WTC11 (cell line): ENCODE measurements at regions not wholly inside any gene's neighbourhood (a gene's known extent, or its start where the extent isn't known, plus 50 kb on each side); places are given as distances from the start of the nearest gene placed in this dataset.

Source experiments
- ATAC-seq: fragments of 200-7000 bp; cut with Tn5 transposase; 2 replicates; pipeline ENCODE4 v1.10.0; 2021; ENCODE audit warnings: mild to moderate bottlenecking, moderate library complexity
- CTCF ChIA-PET: fragments of 300-600 bp; sonication (Branson Sonifier 250); formaldehyde crosslinking; loops from one replicate; lab custom pipeline; 2021; ENCODE audit warnings: antibody characterized with exemption; lab: Charles Lee
- POLR2A ChIA-PET: fragments of 350-600 bp; sonication (Branson Sonifier 250); formaldehyde crosslinking; loops from one replicate; lab custom pipeline; 2021; ENCODE audit warnings: antibody characterized with exemption; lab: Charles Lee
- DNase-seq: peaks from one replicate; pipeline ENCODE4 v3.0.0; 2021; ENCODE audit warnings: low spot score
- H3K27ac Mint-ChIP-seq: 2 replicates; pipeline ENCODE4 v1.8.0; 2021; ENCODE audit warnings: mixed read lengths
- H3K27me3 Mint-ChIP-seq: 2 replicates; pipeline ENCODE4 v1.8.0; 2021; ENCODE audit warnings: low read depth, mild to moderate bottlenecking, moderate library complexity, mixed read lengths
- H3K36me3 Mint-ChIP-seq: 2 replicates; pipeline ENCODE4 v1.8.0; 2021; ENCODE audit warnings: mixed read lengths
- H3K4me1 Mint-ChIP-seq: 2 replicates; pipeline ENCODE4 v1.8.0; 2022; ENCODE audit warnings: mixed read lengths
- H3K4me3 Mint-ChIP-seq: 2 replicates; pipeline ENCODE4 v1.8.0; 2021; ENCODE audit warnings: mild to moderate bottlenecking, moderate library complexity, mixed read lengths
- H3K9me3 Mint-ChIP-seq: 2 replicates; pipeline ENCODE4 v1.8.0; 2021; ENCODE audit warnings: mixed read lengths
- CTCF ChIP-seq: fragments of 200-600 bp; IDR thresholded peaks from 2 replicates; pipeline ENCODE4 v1.8.0; 2022; ENCODE audit warnings: antibody characterized with exemption
- ESRRA ChIP-seq: sonication (generic); formaldehyde crosslinking; IDR thresholded peaks from 2 replicates; pipeline ENCODE4 v1.8.1; 2022; ENCODE audit warnings: mild to moderate bottlenecking, missing genetic modification reagents, borderline replicate concordance
- FOXP1 ChIP-seq: sonication (generic); formaldehyde crosslinking; IDR thresholded peaks from 2 replicates; pipeline ENCODE4 v1.8.0; 2022; ENCODE audit warnings: missing genetic modification reagents, mild to moderate bottlenecking, moderate library complexity, borderline replicate concordance
- GRHL2 ChIP-seq: fragments of 250-450 bp; sonication (Bioruptor Pico); IDR thresholded peaks from 2 replicates; pipeline ENCODE4 v1.8.0; 2022; ENCODE audit warnings: mild to moderate bottlenecking, moderate library complexity; ENCODE audit not compliant: insufficient replicate concordance, severe bottlenecking
- JUN ChIP-seq: sonication (generic); formaldehyde crosslinking; IDR thresholded peaks from 2 replicates; pipeline ENCODE4 v1.8.0; 2023; ENCODE audit warnings: mild to moderate bottlenecking, missing genetic modification reagents
- KAT7 ChIP-seq: sonication (generic); formaldehyde crosslinking; IDR thresholded peaks from 2 replicates; pipeline ENCODE4 v1.8.1; 2023; ENCODE audit warnings: missing genetic modification reagents, mild to moderate bottlenecking, borderline replicate concordance
- MAX ChIP-seq: sonication (generic); formaldehyde crosslinking; IDR thresholded peaks from 2 replicates; pipeline ENCODE4 v1.8.0; 2022; ENCODE audit warnings: mild to moderate bottlenecking, missing genetic modification reagents
- NFYB ChIP-seq: sonication (generic); formaldehyde crosslinking; conservative IDR thresholded peaks from 2 replicates; pipeline ENCODE4 v1.8.0; 2022; ENCODE audit warnings: low read depth, missing genetic modification reagents
- NR2C2 ChIP-seq: sonication (generic); formaldehyde crosslinking; IDR thresholded peaks from 2 replicates; pipeline ENCODE4 v1.8.0; 2022; ENCODE audit warnings: mild to moderate bottlenecking, missing genetic modification reagents
- PRDM15 ChIP-seq: sonication (generic); formaldehyde crosslinking; IDR thresholded peaks from 2 replicates; pipeline ENCODE4 v1.8.0; 2022; ENCODE audit warnings: missing genetic modification reagents
- PRRX2 ChIP-seq: fragments of 250-450 bp; sonication (Bioruptor Pico); IDR thresholded peaks from 2 replicates; pipeline ENCODE4 v1.8.0; 2021; ENCODE audit warnings: mild to moderate bottlenecking
- RELA ChIP-seq: sonication (generic); formaldehyde crosslinking; IDR thresholded peaks from 2 replicates; pipeline ENCODE4 v1.8.1; 2022; ENCODE audit warnings: missing genetic modification reagents, mild to moderate bottlenecking, borderline replicate concordance
- SMAD4 ChIP-seq: sonication (generic); formaldehyde crosslinking; IDR thresholded peaks from 2 replicates; pipeline ENCODE4 v1.8.0; 2022; ENCODE audit warnings: mild to moderate bottlenecking, missing genetic modification reagents
- USF1 ChIP-seq: sonication (generic); formaldehyde crosslinking; IDR thresholded peaks from 2 replicates; pipeline ENCODE4 v1.8.0; 2022; ENCODE audit warnings: mild to moderate bottlenecking, missing genetic modification reagents
- ZNF121 ChIP-seq: sonication (generic); formaldehyde crosslinking; IDR thresholded peaks from 2 replicates; pipeline ENCODE4 v1.8.0; 2023; ENCODE audit warnings: missing genetic modification reagents
- ZNF281 ChIP-seq: sonication (generic); formaldehyde crosslinking; IDR thresholded peaks from 2 replicates; pipeline ENCODE4 v1.8.0; 2023; ENCODE audit warnings: mild to moderate bottlenecking, missing genetic modification reagents
- ZNF512 ChIP-seq: sonication (generic); formaldehyde crosslinking; IDR thresholded peaks from 2 replicates; pipeline ENCODE4 v1.8.1; 2022; ENCODE audit warnings: missing genetic modification reagents, borderline replicate concordance
- TF ChIP-seq, protein P1 (sequence below): fragments of 250-450 bp; sonication (Bioruptor Pico); IDR thresholded peaks from 2 replicates; pipeline ENCODE4 v2.1.2; 2022; ENCODE audit warnings: mild to moderate bottlenecking, moderate library complexity
- TF ChIP-seq, protein P2 (sequence below): sonication (generic); formaldehyde crosslinking; conservative IDR thresholded peaks from 2 replicates; pipeline ENCODE4 v1.8.1; 2022; ENCODE audit warnings: mild to moderate bottlenecking, missing genetic modification reagents
- TF ChIP-seq, protein P3 (sequence below): sonication (generic); formaldehyde crosslinking; IDR thresholded peaks from 2 replicates; pipeline ENCODE4 v1.8.1; 2023; ENCODE audit warnings: mild to moderate bottlenecking, missing genetic modification reagents

GRCh38 chr5:15064396-15064795, 192.8 kb upstream of the ANKH start:
- no peak overlapping the region for H3K27ac Mint-ChIP-seq

More at GRCh38 chr5:15064396-15064795, 192.8 kb upstream of the ANKH start:
- Mint-ChIP-seq H3K36me3 (no peaks in the 10 kb centered on the region), H3K27me3 (peaks cover 4% of the 10 kb centered on the region; the same call in 1 of the 2 replicates), H3K4me3 (no peak overlapping the region), H3K4me1 (no peaks in the 10 kb centered on the region), H3K9me3 (peaks cover 27% of the 10 kb centered on the region)
- DNase-seq (no peak), ATAC-seq (no peak)
- TF ChIP-seq ZNF281 (CRISPR knock-in tag) (no peak), CTCF (no peak), PRRX2 (CRISPR knock-in tag) (no peak), NFYB (CRISPR knock-in tag) (no peak), ESRRA (no peak), KAT7 (CRISPR knock-in tag) (no peak), NR2C2 (CRISPR knock-in tag) (no peak), FOXP1 (CRISPR knock-in tag) (no peak), USF1 (CRISPR knock-in tag) (no peak), RELA (CRISPR knock-in tag) (no peak), ZNF121 (no peak), GRHL2 (CRISPR knock-in tag) (no peak), PRDM15 (CRISPR knock-in tag) (no peak), JUN (CRISPR knock-in tag) (no peak), ZNF512 (no peak), MAX (CRISPR knock-in tag) (no peak), SMAD4 (no peak)
- TF ChIP-seq, protein P1, sequence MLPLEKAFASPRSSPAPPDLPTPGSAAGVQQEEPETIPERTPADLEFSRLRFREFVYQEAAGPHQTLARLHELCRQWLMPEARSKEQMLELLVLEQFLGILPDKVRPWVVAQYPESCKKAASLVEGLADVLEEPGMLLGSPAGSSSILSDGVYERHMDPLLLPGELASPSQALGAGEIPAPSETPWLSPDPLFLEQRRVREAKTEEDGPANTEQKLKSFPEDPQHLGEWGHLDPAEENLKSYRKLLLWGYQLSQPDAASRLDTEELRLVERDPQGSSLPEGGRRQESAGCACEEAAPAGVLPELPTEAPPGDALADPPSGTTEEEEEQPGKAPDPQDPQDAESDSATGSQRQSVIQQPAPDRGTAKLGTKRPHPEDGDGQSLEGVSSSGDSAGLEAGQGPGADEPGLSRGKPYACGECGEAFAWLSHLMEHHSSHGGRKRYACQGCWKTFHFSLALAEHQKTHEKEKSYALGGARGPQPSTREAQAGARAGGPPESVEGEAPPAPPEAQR = no peak
- TF ChIP-seq, protein P2, sequence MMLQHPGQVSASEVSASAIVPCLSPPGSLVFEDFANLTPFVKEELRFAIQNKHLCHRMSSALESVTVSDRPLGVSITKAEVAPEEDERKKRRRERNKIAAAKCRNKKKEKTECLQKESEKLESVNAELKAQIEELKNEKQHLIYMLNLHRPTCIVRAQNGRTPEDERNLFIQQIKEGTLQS = no peak
- TF ChIP-seq, protein P3, sequence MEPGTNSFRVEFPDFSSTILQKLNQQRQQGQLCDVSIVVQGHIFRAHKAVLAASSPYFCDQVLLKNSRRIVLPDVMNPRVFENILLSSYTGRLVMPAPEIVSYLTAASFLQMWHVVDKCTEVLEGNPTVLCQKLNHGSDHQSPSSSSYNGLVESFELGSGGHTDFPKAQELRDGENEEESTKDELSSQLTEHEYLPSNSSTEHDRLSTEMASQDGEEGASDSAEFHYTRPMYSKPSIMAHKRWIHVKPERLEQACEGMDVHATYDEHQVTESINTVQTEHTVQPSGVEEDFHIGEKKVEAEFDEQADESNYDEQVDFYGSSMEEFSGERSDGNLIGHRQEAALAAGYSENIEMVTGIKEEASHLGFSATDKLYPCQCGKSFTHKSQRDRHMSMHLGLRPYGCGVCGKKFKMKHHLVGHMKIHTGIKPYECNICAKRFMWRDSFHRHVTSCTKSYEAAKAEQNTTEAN (CRISPR knock-in tag) = no peak
- ChIA-PET POLR2A (no interaction called here), CTCF (no interaction called here)
